RWPE2 (cell line): ENCODE measurements at regions not wholly inside any gene's neighbourhood (a gene's known extent, or its start where the extent isn't known, plus 50 kb on each side); places are given as distances from the start of the nearest gene placed in this dataset.

Source experiments
- ATAC-seq: fragments of 200-7000 bp; cut with Tn5 transposase; 3 replicates; pipeline ENCODE4 v1.9.1; 2021; ENCODE audit warnings: low read depth
- DNase-seq: peaks from one replicate; pipeline ENCODE4 v3.0.0-alpha.2; 2020; ENCODE audit warnings: low spot score
- H3K27ac ChIP-seq: fragments of 450-650 bp; 2 replicates; pipeline ENCODE4 v1.5.1; 2017; ENCODE audit warnings: mild to moderate bottlenecking; ENCODE audit not compliant: poor library complexity, severe bottlenecking
- H3K27me3 ChIP-seq: fragments of 250-450 bp; sonication (Bioruptor Pico); 2 replicates; pipeline ENCODE4 v1.5.1; 2021; ENCODE audit warnings: mild to moderate bottlenecking, moderate library complexity; ENCODE audit not compliant: insufficient read depth, poor library complexity, severe bottlenecking
- H3K36me3 ChIP-seq: fragments of 250-450 bp; sonication (Bioruptor Pico); 2 replicates; pipeline ENCODE4 v1.5.1; 2020; ENCODE audit warnings: low read depth, mild to moderate bottlenecking, moderate library complexity
- H3K4me1 ChIP-seq: fragments of 250-450 bp; sonication (Bioruptor Pico); 2 replicates; pipeline ENCODE4 v1.5.1; 2021; ENCODE audit warnings: mild to moderate bottlenecking, moderate library complexity; ENCODE audit not compliant: insufficient read depth, poor library complexity, severe bottlenecking
- H3K4me3 ChIP-seq: fragments of 250-450 bp; sonication (Bioruptor Pico); 2 replicates; pipeline ENCODE4 v1.5.1; 2021; ENCODE audit warnings: mild to moderate bottlenecking, moderate library complexity; ENCODE audit not compliant: severe bottlenecking
- H3K9me3 ChIP-seq: fragments of 250-450 bp; sonication (Bioruptor Pico); 2 replicates; pipeline ENCODE4 v1.5.1; 2021; ENCODE audit warnings: mild to moderate bottlenecking, moderate library complexity; ENCODE audit not compliant: severe bottlenecking
- CTCF ChIP-seq: fragments of 450-650 bp; IDR thresholded peaks from one replicate; pipeline ENCODE4 v1.5.1; 2017; ENCODE audit warnings: mild to moderate bottlenecking, moderate library complexity; ENCODE audit not compliant: poor library complexity, severe bottlenecking

- ATAC-seq (no peak), DNase-seq (no peak)
- TF ChIP-seq CTCF, result no peak
- H3K27ac ChIP-seq, result no peak overlapping the region
- H3K36me3 ChIP-seq, result no peaks in the 10 kb centered on the region
- no peak overlapping the region for H3K4me3 ChIP-seq
- H3K4me1 ChIP-seq, result no peaks in the 10 kb centered on the region
- H3K27me3 ChIP-seq, result no peaks in the 10 kb centered on the region
- H3K9me3 ChIP-seq, result no peaks in the 10 kb centered on the region
Observed at GRCh38 chr1:227403535-227403934, 85.2 kb upstream of the CDC42BPA start.

DNA sequence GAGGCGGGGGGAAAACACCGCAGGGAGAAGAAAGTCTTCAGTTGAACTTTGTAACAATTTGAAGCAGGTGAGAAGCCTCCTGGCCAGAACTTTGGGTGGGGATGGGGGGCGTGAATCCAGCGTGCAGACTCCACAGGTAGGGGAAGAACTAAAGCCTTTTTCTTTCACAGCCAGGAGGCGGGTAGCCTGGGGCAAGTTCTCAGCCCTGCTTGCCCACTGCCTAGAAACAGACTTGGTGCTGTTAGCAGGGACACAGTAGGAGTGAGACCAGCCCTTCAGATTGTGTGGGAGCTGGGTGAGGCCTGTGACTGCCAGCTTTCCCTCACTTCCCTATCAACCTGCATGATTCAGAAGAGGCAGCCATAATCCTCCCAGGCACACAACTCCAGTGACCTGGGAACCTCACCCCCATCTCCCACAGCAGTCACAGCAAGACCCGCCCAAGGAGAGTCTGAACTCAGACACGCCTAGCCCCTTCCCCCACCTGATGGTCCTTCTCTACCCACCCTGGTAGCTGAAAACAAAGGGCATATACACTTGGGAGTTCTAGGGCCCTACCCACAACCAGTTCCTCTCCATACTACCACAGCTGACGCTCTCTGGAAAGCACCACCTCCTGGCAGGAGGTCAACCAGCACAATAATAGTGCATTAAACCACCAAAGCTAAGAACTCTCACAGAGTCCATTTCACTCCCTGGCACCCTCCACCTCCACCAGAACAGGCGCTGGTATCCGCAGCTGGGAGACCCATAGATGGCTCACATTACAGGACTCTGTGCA lies 83.5 kb upstream of the CDC42BPA start:
- ATAC-seq, result no peak
- Histone ChIP-seq H3K27me3 (no peaks in the 10 kb centered on the region), H3K9me3 (no peaks in the 10 kb centered on the region), H3K27ac (no peak overlapping the region), H3K4me1 (no peaks in the 10 kb centered on the region), H3K4me3 (no peak overlapping the region), H3K36me3 (no peaks in the 10 kb centered on the region)
- DNase-seq, result no peak
- TF ChIP-seq CTCF, result no peak

DNA sequence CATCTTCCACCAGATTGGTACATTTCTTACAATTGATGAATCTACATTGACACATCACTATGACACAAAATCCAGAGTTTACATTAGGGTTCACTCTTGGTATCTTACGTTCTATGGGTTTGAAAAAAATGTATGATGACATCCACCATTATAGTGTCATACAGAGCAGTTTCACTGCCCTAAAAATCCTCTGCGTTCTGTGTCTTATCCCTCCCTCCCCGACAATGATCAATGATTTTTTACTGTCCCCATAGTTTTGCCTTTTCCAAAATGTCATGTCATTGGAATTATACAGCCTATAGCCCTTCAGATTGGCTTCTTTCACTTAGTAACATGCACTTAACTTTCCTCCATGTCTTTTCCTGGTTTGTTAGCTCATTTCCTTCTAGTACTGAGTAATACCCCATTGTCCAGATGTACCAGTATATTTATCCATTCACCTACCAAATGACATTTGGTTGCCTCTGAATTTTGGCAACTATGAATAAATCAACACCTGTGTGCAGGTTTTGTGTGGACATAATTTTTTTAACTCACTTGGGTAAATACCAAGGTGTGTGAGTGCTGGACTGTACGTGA lies 80.9 kb upstream of the CDC42BPA start:
- TF ChIP-seq CTCF, result no peak
- no peaks in the 10 kb centered on the region for H3K9me3 ChIP-seq
- DNase-seq (no peak), ATAC-seq (no peak)
- no peaks in the 10 kb centered on the region for H3K4me1 ChIP-seq
- no peak overlapping the region for H3K27ac ChIP-seq
- no peaks in the 10 kb centered on the region for H3K36me3 ChIP-seq
- no peaks in the 10 kb centered on the region for H3K27me3 ChIP-seq
- H3K4me3 ChIP-seq, result no peak overlapping the region

DNA sequence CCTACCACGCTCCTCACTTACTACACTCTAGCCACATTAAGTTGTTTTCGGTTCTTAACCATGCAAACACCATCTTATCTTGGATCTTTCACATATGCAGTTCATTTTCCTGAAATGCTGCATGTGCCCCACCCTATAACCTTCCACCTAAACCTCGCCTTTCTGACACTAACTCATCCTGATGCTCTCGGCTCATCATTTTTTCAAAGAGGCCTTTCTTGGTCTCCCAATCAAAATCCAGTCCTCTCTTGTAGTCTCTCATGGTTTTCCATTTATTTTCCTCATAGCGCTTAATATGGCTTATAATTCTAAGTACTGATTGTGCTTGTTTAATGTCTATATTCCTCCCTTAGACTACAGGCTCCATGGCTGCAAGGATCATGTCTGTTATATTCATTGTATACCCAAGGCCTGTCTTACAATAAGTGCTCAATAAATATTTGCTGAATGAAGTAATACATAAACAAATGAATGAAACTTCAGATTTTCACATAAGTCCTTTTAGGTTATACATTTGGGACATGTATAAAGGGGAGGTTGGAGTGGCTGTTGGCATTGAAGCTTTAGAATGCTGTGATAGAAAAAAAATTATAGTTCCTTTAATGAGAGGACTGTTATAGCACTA lies 79.2 kb upstream of the CDC42BPA start:
- H3K27ac ChIP-seq, result no peak overlapping the region
- H3K36me3 ChIP-seq, result no peaks in the 10 kb centered on the region
- no peaks in the 10 kb centered on the region for H3K4me1 ChIP-seq
- no peak for DNase-seq
- no peaks in the 10 kb centered on the region for H3K27me3 ChIP-seq
- ATAC-seq, result no peak
- H3K4me3 ChIP-seq, result no peak overlapping the region
- no peaks in the 10 kb centered on the region for H3K9me3 ChIP-seq
- TF ChIP-seq CTCF, result no peak
